Activated naive CD4-positive, alpha-beta T cell treated with anti-CD3 and anti-CD28 coated beads for 36 hours (primary cell): ENCODE measurements at regions not wholly inside any gene's neighbourhood (a gene's known extent, or its start where the extent isn't known, plus 50 kb on each side); places are given as distances from the start of the nearest gene placed in this dataset.

ENCODE experiments used
- CTCF ChIA-PET: fragments of 350-600 bp; sonication (Branson Sonifier 250); formaldehyde crosslinking; loops from one replicate; lab custom pipeline; 2021; ENCODE audit warnings: antibody characterized with exemption; lab: Charles Lee
- DNase-seq: peaks from one replicate; pipeline ENCODE4 v3.0.0-alpha.2; 2020
- H3K27ac Mint-ChIP-seq: one replicate; pipeline ENCODE4 v1.8.0; 2021; ENCODE audit warnings: mild to moderate bottlenecking, mixed read lengths
- H3K27me3 Mint-ChIP-seq: one replicate; pipeline ENCODE4 v1.8.0; 2021; ENCODE audit warnings: low read depth, mixed read lengths
- H3K36me3 Mint-ChIP-seq: one replicate; pipeline ENCODE4 v1.8.0; 2021; ENCODE audit warnings: low read depth, mixed read lengths
- H3K4me1 Mint-ChIP-seq: one replicate; pipeline ENCODE4 v1.8.0; 2021; ENCODE audit warnings: low read depth, mixed read lengths
- H3K4me3 Mint-ChIP-seq: one replicate; pipeline ENCODE4 v1.8.0; 2021; ENCODE audit warnings: mild to moderate bottlenecking, moderate library complexity, mixed read lengths
- H3K9me3 Mint-ChIP-seq: one replicate; pipeline ENCODE4 v1.8.0; 2021; ENCODE audit warnings: mixed read lengths
- intact Hi-C: fragments of 100-400 bp; cut with micrococcal nuclease; formaldehyde crosslinking; loops from one replicate; pipeline ENCODE4 v1.15.1; 2023

DNA sequence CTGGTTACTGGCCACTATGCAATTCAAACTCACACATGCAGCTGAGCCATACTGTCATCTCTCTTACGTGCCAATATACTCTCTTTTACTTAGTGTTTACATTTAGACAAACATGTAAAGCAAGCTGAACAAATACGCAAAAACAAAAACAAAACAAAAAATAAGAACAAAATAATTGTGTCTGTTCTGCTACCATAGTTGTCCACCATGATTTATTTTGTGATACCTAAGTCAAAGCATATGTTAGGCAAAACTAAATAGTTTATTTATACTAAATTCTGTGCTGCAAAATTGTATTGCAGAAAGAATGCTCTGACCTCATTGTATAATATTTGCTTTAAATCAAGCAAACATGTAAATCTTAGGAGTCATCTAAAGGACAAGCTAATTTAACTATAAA, 943.2 kb upstream of the AGA start:
- Mint-ChIP-seq H3K4me3 (no peak overlapping the region), H3K9me3 (peaks cover 7% of the 10 kb centered on the region), H3K27ac (no peak overlapping the region), H3K27me3 (no peaks in the 10 kb centered on the region), H3K36me3 (no peaks in the 10 kb centered on the region), H3K4me1 (no peaks in the 10 kb centered on the region)
- intact Hi-C loops = no loop called here
- CTCF ChIA-PET = interaction anchor here (0.7 kb wide), 1 partner anchor 477 kb away, joined by 3 read pairs; no protein-coding TSS in a partner anchor
- DNase-seq = no peak

DNA sequence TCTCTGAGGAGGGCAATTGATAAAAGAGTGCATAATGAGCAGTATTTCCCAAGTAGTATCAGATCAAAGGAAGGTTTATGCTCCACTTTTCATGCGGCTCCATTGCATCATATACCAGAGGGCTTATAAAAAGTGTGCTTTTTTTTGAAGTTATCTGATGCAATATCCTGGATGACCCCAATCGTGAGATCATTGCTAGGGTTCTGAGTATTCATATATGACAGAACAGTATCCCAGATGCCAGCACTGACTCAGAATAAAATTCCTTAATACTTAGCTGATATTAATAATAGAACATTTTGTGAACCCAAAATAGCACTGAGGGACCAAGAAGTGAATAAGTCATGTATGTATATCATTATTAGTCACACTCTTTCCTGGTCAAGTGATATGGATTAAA, 945.5 kb upstream of the AGA start:
- Mint-ChIP-seq H3K9me3 (peaks cover 7% of the 10 kb centered on the region), H3K4me3 (no peak overlapping the region), H3K36me3 (no peaks in the 10 kb centered on the region), H3K27me3 (no peaks in the 10 kb centered on the region), H3K27ac (no peak overlapping the region), H3K4me1 (no peaks in the 10 kb centered on the region)
- intact Hi-C loops = no loop called here
- CTCF ChIA-PET = no interaction called here
- no peak for DNase-seq

DNA sequence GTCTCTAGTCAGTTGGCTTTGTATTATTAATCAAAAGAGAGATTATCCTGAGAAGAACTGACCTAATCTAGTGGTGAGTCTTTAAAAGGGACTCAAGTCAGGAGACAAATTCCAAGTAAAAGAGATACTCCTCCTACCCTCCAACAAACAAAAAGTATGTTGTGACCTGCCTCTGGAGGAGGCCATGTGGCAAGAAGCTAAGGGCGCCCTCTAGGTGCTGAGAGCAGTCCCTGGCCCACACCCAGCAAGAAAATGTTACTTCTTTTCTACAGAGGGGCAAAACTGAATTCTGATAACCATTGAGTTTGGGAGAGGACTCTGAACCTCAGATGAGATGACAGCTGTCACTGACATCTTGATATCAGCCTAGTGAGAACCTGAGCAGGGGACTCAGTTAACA, 953.6 kb upstream of the AGA start:
- Mint-ChIP-seq H3K4me3 (no peak overlapping the region), H3K9me3 (peaks cover 4% of the 10 kb centered on the region), H3K4me1 (no peaks in the 10 kb centered on the region), H3K27ac (no peak overlapping the region), H3K36me3 (no peaks in the 10 kb centered on the region), H3K27me3 (no peaks in the 10 kb centered on the region)
- CTCF ChIA-PET = no interaction called here
- DNase-seq = no peak
- intact Hi-C loops = no loop called here

DNA sequence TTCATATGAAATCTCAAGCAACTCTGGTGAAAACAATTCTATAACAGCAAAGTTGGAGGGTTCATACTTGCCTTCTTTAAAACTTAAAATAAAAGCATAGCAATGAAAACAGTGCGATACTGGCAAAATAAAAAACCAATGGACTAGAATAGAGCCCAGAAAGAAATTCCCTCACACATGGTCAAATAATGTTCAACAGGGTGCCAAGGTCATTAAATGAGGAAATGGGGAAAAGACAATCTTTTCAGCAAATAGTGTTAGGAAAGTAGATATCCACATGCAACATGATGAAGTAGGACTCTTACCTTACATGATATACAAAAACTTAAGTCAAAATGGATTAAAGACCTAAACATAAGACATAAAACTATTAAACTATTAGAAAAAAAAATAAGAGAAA, 970.2 kb upstream of the AGA start:
- H3K27me3 Mint-ChIP-seq = no peaks in the 10 kb centered on the region
- CTCF ChIA-PET = no interaction called here
- no peaks in the 10 kb centered on the region for H3K36me3 Mint-ChIP-seq
- intact Hi-C loops = no loop called here
- H3K27ac Mint-ChIP-seq = no peak overlapping the region
- H3K4me1 Mint-ChIP-seq = no peaks in the 10 kb centered on the region
- H3K9me3 Mint-ChIP-seq = peaks cover 2% of the 10 kb centered on the region
- no peak overlapping the region for H3K4me3 Mint-ChIP-seq
- no peak for DNase-seq

DNA sequence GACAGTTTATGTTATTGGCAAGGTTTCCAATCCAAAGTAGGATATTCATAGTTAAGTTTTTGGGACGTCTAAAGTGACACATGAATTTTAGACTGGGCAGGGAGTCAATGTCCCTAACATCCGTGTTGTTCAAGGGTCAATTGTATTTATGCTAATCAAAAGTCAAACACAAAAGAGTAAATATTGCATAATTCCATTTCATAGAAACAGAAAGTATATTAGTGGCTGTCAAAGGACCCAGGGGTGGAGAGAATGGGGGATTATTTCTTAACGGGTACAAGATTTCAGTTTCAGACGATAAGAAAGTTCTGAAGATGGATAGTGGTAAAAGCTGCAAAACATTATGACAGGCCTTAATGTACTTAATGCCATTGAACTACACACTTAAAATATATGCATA, 971.8 kb upstream of the AGA start:
- Mint-ChIP-seq H3K36me3 (no peaks in the 10 kb centered on the region), H3K9me3 (peaks cover 2% of the 10 kb centered on the region), H3K4me1 (no peaks in the 10 kb centered on the region), H3K4me3 (no peak overlapping the region), H3K27ac (no peak overlapping the region), H3K27me3 (no peaks in the 10 kb centered on the region)
- CTCF ChIA-PET = no interaction called here
- no peak for DNase-seq
- intact Hi-C loops = no loop called here

DNA sequence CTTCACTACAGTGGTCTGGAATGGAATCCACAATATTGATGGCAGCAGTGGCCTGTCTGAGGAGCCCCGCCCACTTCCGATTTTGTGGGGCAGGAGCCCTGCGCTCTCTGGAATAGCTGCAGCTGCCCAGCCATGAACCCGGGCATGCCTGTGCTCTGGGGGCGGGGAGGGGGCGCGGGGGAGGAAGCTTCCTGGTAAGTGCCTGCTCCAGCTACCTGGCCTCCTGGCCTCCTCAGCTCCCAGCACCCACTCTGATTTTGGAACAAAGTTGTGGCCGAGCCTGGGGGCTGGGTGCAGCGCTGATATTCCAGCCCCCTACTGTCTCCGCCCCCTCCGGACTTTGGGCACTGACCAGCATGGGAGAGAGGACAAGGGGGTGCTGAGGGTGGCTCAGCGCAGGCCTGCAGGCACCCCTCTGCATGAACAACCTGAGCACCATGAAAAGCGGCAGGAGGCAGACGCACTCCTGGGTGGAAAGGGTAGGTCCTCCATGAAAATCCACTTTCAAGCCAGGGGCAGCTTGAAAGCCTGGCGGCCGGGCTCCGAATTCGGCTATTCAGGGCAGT, 972.7 kb upstream of the AGA start:
- no peaks in the 10 kb centered on the region for H3K36me3 Mint-ChIP-seq
- no peak for DNase-seq
- H3K4me1 Mint-ChIP-seq = no peaks in the 10 kb centered on the region
- H3K27ac Mint-ChIP-seq = no peak overlapping the region
- H3K4me3 Mint-ChIP-seq = no peak overlapping the region
- H3K9me3 Mint-ChIP-seq = peaks cover 2% of the 10 kb centered on the region
- CTCF ChIA-PET = no interaction called here
- intact Hi-C loops = no loop called here
- H3K27me3 Mint-ChIP-seq = no peaks in the 10 kb centered on the region

DNA sequence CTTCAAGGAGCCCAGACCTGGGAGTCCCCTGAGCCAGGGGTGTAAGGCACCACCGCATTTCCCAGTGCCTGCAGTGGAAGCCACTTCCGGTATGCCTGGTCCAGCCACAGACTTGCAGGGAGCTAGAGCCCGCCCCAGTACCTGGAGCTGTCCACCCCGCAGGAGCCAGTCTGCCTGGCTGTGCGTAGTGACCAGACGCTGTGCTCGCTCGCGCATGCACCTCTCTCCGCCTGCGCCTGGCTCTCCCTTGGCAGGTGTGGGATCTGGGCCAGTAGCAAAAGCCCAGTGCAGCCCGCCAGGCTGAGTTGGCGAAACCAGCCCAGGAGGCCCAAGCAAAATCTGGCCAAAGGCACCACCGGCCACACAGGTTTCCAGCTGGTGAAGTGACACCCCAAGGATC, 973.7 kb upstream of the AGA start:
- no peak overlapping the region for H3K4me3 Mint-ChIP-seq
- DNase-seq = no peak
- peaks cover 2% of the 10 kb centered on the region for H3K9me3 Mint-ChIP-seq
- no peaks in the 10 kb centered on the region for H3K36me3 Mint-ChIP-seq
- no peaks in the 10 kb centered on the region for H3K27me3 Mint-ChIP-seq
- intact Hi-C loops = no loop called here
- no peaks in the 10 kb centered on the region for H3K4me1 Mint-ChIP-seq
- CTCF ChIA-PET = no interaction called here
- H3K27ac Mint-ChIP-seq = no peak overlapping the region

DNA sequence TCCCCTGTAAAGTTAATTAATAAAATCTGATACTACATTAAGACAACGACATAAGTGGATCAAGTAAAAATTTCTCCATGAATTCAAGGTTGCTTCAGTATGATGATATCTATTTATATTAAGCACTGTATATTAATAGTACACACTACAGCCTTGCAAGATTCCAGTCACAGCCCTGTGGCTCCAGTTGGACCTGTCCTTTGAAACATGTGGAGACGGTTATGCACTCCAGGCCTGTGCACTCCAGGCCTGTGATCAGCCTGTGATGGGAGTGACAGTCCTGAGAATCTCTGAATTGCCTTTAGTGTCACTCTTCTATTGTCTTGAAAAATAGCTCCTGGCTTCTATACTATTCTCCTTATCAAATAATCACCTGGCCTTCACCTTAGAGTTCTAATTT, 981.1 kb upstream of the AGA start:
- intact Hi-C loops = no loop called here
- Mint-ChIP-seq H3K9me3 (peaks cover 2% of the 10 kb centered on the region), H3K4me1 (no peaks in the 10 kb centered on the region), H3K27ac (no peak overlapping the region), H3K36me3 (no peaks in the 10 kb centered on the region), H3K27me3 (no peaks in the 10 kb centered on the region), H3K4me3 (no peak overlapping the region)
- DNase-seq = no peak
- CTCF ChIA-PET = no interaction called here

DNA sequence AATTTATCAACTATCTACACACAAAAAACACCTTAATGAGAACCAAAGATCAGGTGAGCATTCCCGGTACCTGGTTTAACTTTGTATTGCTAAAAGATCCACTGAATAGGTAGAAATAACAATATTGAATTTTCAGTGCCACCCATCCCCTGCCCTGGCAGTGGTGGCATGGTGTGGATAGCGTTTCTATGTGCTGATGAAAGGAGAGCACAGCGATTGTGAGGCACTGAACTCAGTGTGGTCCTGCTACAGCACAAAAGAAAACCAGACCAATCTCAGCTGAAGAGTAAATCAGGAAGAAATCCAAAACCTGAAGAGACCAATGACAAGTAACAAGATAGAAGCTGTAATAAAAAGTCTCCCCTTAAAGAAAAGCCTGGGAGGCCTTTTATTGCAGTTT, 984.6 kb upstream of the AGA start:
- Mint-ChIP-seq H3K4me3 (no peak overlapping the region), H3K27me3 (no peaks in the 10 kb centered on the region), H3K27ac (no peak overlapping the region), H3K9me3 (peaks cover 4% of the 10 kb centered on the region), H3K36me3 (no peaks in the 10 kb centered on the region), H3K4me1 (no peaks in the 10 kb centered on the region)
- DNase-seq = no peak
- intact Hi-C loops = no loop called here
- CTCF ChIA-PET = no interaction called here

DNA sequence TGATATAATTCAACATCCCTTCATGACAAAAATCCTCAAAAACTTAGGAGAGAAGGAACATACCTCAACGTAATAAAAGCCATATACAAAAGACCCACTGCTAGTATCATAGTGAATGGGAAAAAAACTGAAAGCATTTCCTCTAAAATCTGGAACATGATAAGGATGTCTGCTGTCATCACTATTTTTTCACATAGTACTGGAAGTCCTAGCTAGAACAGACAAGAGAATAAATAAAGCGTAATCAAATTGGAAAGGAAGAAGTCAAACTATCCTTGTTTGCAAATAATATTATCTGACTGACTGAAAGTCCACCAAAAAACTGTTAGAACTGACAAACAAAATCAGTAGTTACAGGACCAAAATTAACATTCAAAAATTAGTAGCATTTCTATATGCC, 985.4 kb upstream of the AGA start:
- no peaks in the 10 kb centered on the region for H3K4me1 Mint-ChIP-seq
- CTCF ChIA-PET = no interaction called here
- no peak overlapping the region for H3K27ac Mint-ChIP-seq
- H3K9me3 Mint-ChIP-seq = peaks cover 4% of the 10 kb centered on the region
- no peaks in the 10 kb centered on the region for H3K36me3 Mint-ChIP-seq
- H3K4me3 Mint-ChIP-seq = no peak overlapping the region
- H3K27me3 Mint-ChIP-seq = no peaks in the 10 kb centered on the region
- DNase-seq = no peak
- intact Hi-C loops = no loop called here

DNA sequence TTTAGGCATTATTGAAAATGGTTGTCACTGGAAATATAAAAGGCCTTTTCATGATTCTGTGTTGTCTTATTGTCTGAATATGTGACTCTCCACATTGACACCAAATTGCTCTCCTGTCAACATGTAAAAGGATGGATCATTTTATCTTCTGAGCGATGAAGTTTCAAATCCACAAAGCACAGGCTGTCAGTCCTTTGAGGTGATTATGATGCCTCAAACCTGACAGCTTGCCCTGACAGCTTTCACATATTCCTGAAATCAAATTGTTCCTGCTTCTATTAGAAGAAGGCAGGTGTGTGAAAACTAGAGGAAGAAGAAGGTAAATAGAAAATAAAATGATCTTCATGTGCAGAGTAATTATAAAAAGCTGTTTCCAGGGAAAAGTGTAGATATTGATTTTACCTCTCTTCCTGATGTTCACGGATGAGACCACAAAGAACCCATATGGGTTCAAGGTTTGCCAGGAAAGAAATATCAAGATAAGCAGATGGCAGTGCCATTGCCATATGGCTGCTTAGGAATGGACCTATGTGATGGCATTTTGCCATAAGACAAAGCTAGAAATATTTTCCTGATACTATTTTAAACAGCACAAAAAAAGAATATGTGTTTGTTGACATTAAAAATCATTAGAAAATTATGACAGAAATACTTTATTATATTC, 1006.3 kb upstream of the AGA start:
- no peak overlapping the region for H3K4me3 Mint-ChIP-seq
- no peak overlapping the region for H3K27ac Mint-ChIP-seq
- H3K4me1 Mint-ChIP-seq = no peaks in the 10 kb centered on the region
- CTCF ChIA-PET = no interaction called here
- H3K27me3 Mint-ChIP-seq = no peaks in the 10 kb centered on the region
- DNase-seq = no peak
- H3K36me3 Mint-ChIP-seq = no peaks in the 10 kb centered on the region
- peaks cover 2% of the 10 kb centered on the region for H3K9me3 Mint-ChIP-seq
- intact Hi-C loops = no loop called here

DNA sequence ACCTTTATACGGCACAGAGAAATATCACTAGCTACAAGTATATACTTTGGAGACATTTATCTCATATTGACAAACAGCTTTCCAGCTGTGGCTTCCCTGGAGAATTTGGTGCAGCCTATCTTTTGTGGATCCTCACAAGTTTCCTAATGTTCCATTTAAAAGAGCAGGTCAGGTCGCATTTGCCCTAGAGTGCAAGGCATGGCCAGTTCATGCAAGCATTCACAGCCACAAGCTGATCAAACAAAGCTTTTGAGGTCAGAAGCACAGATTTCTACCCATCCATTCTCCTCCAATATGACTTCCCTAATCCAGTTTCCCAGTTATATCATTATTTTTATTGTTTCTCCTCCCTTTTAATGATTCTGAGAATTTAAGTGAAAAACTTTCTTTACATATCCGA, 1008.4 kb upstream of the AGA start:
- no peaks in the 10 kb centered on the region for H3K36me3 Mint-ChIP-seq
- DNase-seq = no peak
- no peaks in the 10 kb centered on the region for H3K9me3 Mint-ChIP-seq
- no peaks in the 10 kb centered on the region for H3K27me3 Mint-ChIP-seq
- no peak overlapping the region for H3K27ac Mint-ChIP-seq
- intact Hi-C loops = no loop called here
- H3K4me1 Mint-ChIP-seq = no peaks in the 10 kb centered on the region
- no peak overlapping the region for H3K4me3 Mint-ChIP-seq
- CTCF ChIA-PET = no interaction called here

DNA sequence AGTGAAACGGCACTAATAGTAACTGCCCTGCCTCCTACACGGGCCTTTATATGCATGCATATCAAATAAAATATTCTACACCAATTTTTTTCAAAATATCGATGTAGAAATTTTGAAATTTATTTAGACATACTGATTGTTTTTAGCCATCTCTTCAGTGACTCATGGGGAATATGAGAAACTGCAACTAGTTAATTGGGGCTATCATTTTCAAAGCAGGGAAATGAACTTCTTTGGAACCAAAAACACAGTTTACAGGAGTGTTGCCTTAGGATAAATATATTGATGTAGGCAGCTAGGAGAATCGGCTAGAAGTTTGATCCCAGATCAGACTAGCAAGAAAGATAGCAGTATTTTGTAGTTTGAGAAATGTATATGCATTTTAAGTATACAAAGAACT, 1010.8 kb upstream of the AGA start:
- Mint-ChIP-seq H3K36me3 (no peaks in the 10 kb centered on the region), H3K27ac (no peak overlapping the region), H3K4me1 (no peaks in the 10 kb centered on the region), H3K27me3 (no peaks in the 10 kb centered on the region), H3K9me3 (no peaks in the 10 kb centered on the region), H3K4me3 (no peak overlapping the region)
- CTCF ChIA-PET = no interaction called here
- no peak for DNase-seq
- intact Hi-C loops = no loop called here
